HuH-7 (cell line): ENCODE measurements at regions not wholly inside any gene's neighbourhood (a gene's known extent, or its start where the extent isn't known, plus 50 kb on each side); places are given as distances from the start of the nearest gene placed in this dataset.
"Not testable (repeated sequence)": the region's sequence is repeated elsewhere in the genome, so short reads cannot be mapped to it uniquely, and the experiment has no call there.

ENCODE experiments used
- DNase-seq: peaks from one replicate; pipeline ENCODE4 v3.0.0; 2011; ENCODE audit warnings: low spot score

GRCh38 chr6:103893141-103893581, 966.6 kb downstream of the HACE1 start:
- DNase-seq = no peak

GRCh38 chr6:103886951-103887350, 972.8 kb downstream of the HACE1 start:
- no peak for DNase-seq

DNA sequence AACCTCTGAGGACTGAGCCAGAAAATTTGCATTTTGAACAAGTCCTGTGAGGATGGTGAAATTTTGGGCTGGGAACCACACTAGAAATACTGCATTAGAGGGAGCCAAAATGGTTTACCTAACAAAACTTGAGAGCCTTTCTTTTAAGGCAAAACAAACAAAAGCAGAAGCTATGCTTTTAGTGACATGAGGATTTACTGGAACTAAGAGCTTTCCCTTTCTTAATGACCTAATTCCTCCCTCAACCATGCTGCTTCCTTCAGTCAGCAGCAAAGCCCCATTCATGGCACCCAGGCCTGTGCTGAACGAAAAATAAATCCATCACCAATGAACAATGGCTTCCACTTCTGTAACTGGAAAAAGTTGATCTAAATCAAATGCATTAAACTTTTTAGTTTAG, 974.3 kb downstream of the HACE1 start:
- DNase-seq = no peak

- DNase-seq = no peak
Measured at GRCh38 chr6:103879800-103880199, 979.9 kb downstream of the HACE1 start.

GRCh38 chr6:103875221-103875620, 984.5 kb downstream of the HACE1 start:
- no peak for DNase-seq

- no peak for DNase-seq
Measured at GRCh38 chr6:103874575-103874974, 985.1 kb downstream of the HACE1 start.

- DNase-seq = no peak
Measured at GRCh38 chr6:103872678-103873077, 987.0 kb downstream of the HACE1 start.

- DNase-seq = no peak
Measured at GRCh38 chr6:103872233-103872632, 987.5 kb downstream of the HACE1 start.

DNA sequence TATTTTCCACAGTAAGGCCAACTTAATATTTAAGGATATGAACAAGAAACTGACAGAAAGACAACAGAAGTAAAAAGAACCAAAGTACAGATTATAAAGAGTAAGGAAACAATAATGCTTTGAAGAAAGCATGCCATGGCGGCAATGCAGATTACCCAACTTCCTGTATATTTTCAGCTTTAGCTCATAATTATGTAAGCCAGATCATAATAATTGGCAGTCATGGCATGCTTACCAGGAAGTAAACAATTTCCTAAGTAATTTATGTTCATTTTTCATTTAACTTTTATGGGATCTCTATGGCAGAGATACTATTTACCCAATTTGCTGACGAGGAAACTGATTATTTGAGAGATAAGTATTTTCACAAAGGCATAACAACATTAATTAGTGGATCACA, 988.7 kb downstream of the HACE1 start:
- no peak for DNase-seq

DNA sequence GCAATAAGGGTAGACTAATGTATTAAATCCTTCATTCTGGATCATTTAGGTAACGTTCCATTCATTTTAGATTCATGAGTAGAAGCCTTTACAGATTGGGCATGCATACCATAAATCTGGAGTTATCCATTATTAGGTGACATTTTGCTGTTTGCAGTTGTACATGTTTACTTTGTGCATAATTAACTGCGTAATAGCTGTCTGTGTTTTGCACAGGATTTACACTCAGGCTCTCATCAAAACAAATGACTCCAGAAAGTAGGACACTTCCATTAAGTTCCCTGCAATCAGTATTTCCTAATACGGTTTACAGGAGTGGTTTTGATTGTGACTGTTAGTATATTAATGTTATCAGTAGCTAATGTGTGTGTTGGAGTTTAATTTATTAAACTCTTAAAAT, 997.4 kb downstream of the HACE1 start:
- no peak for DNase-seq

DNA sequence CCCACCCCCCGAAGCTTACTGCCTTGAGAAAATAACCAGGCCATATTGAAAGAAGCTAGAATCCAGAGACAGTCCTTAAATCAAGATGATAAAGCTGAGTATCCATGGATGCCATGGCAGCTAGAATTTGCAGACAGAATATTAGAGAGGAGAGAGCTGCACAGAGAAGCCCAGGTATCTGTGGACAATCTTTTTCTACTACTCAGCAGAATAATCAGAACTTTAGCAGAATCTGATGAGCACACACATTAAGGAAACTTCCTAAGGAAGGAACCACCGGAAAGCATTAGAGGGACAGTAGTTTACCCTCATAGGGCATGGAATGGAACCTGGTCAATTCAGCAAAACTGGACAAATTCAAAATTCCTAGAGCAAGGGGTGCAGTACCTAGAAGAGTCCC, 1001.7 kb downstream of the HACE1 start:
- DNase-seq = no peak

GRCh38 chr6:103855750-103856149, 1004.0 kb downstream of the HACE1 start:
- no peak for DNase-seq

- DNase-seq = no peak
Measured at GRCh38 chr6:103854059-103854458, 1005.7 kb downstream of the HACE1 start.

GRCh38 chr6:103838457-103838856, 1021.3 kb downstream of the HACE1 start:
- no peak for DNase-seq

DNA sequence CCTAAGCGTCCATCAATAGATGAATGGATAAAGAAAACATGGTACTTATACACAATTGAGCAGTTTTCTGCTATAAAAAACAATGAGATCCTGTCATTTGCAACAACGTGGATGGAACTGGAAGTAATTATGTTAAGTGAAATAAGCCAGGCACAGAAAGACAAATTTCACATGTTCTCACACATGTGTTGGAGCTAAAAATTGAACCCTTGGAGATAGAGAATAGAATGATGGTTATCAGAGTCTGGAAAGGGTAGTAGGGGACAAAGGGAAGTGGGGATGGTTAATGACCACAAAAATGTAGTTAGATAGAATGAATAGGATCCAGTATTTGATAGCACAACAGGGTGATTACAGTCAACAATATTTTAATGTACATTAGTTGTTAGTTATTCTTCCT, 1033.5 kb downstream of the HACE1 start:
- DNase-seq = no peak

- DNase-seq = no peak
Measured at GRCh38 chr6:103820148-103820547, 1039.6 kb downstream of the HACE1 start.

- DNase-seq = no peak
Measured at GRCh38 chr6:103819509-103819908, 1040.2 kb downstream of the HACE1 start.

- DNase-seq = no peak
Measured at GRCh38 chr6:103812970-103813369, 1046.7 kb downstream of the HACE1 start.

DNA sequence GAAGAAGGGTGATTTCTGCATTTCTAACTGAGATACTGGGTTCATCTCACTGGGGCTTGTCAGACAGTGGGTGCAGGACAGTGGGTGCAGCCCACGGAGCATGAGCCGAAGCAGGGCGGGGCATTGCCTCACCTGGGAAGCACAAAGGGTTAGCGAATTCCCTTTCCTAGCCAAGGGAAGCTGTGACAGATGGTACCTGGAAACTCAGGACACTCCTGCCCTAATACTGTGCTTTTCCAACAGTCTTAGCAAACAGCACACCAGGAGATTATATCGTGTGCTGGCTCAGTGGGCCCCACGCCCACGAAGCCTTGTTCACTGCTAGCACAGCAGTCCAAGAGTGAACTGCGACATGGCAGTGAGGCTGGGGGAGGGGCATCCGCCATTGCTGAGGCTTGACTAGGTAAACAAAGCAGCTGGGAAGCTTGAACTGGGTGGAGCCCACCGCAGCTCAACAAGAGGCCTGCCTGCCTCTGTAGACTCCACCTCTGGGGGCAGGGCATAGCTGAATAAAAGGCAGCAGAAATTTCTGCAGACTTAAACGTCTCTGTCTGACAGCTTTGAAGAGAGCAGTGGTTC, 1057.7 kb downstream of the HACE1 start:
- DNase-seq = not testable (repeated sequence)

- DNase-seq = no peak
Measured at GRCh38 chr6:103799971-103800670, 1059.6 kb downstream of the HACE1 start.

- DNase-seq = no peak
Measured at GRCh38 chr6:103798166-103798565, 1061.6 kb downstream of the HACE1 start.

- DNase-seq = no peak
Measured at GRCh38 chr6:103797738-103798137, 1062.0 kb downstream of the HACE1 start.

- no peak for DNase-seq
Measured at GRCh38 chr6:103791458-103791857, 1068.3 kb downstream of the HACE1 start.

DNA sequence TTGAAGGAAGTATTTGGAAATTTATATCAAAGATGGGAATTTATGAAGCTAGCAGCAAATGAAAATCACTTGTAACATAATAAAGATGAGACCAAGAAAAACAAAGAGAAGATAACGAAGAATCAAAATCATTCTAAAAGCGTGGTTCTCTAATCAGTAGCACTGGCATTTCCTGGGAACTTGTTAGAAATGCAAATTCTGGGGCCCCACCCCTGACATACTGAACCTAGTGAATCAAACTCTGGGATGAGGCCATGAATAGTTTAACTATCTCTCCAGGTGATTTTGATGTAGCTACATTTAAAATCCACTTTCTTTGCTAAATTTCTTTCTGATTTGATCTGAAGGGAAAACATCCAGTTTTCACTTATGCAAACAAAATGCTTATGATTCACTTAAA, 1075.6 kb downstream of the HACE1 start:
- DNase-seq = no peak
